K562 (cell line): ENCODE measurements at regions not wholly inside any gene's neighbourhood (a gene's known extent, or its start where the extent isn't known, plus 50 kb on each side); places are given as distances from the start of the nearest gene placed in this dataset.

Experiments used
- ATAC-seq: fragments of 200-7000 bp; cut with Tn5 transposase; 3 replicates; pipeline ENCODE4 v1.9.1; 2020; ENCODE audit warnings: moderate library complexity
- BruUV-seq: library from RNA; stranded (reverse); fragments of 400-500 nt; replicated peaks from 2 replicates; lab custom pipeline; 2021; lab: Mats Ljungman, UMichigan
- CTCF ChIA-PET: fragments of 300-600 bp; formaldehyde crosslinking; extraction: SDS; loops from one replicate; lab custom pipeline; 2021; ENCODE audit warnings: low intra/inter-chr PET ratio; lab: Yijun Ruan, JAX
- POLR2A ChIA-PET: fragments of 300-600, 350-650 bp; sonication (Branson Sonifier 250); formaldehyde crosslinking; extraction: SDS; loops from one replicate; lab custom pipeline; 2021; ENCODE audit warnings: antibody characterized with exemption, inconsistent platforms; lab: Yijun Ruan, JAX
- DNase-seq, 4 experiments: peaks; one replicate each; pipeline versions ENCODE4 v3.0.0 to v3.0.0-alpha.2; 2011 to 2018; ENCODE audit warnings: low spot score in 3 of 4, mixed read lengths in 3 of 4; ENCODE audit errors: extremely low read depth in 1 of 4
- FAIRE-seq: peaks from 2 replicates; lab custom pipeline; 2011; peaks lifted over from hg19 to GRCh38; lab: Jason Lieb, UNC
- H2AFZ ChIP-seq: 2 replicates; pipeline ENCODE4 v1.6.0; 2011; ENCODE audit warnings: low read depth, low read length, control low read depth, inconsistent platforms
- H3K27ac ChIP-seq: fragments of 200-600 bp; 3 replicates; pipeline ENCODE4 v1.8.0; 2011; ENCODE audit warnings: low read depth, mild to moderate bottlenecking, control low read depth, inconsistent platforms, low read length, moderate library complexity, mixed read lengths; ENCODE audit errors: extremely low read depth
- H3K27me3 ChIP-seq, 2 experiments: fragments of 300-600 bp in 1 of 2; 2 replicates in 1 of 2; 3 replicates in 1 of 2; pipeline versions ENCODE4 v1.6.0 to v1.8.0; 2011; ENCODE audit warnings: inconsistent platforms in 2 of 2, low read length in 2 of 2, mild to moderate bottlenecking in 1 of 2, mixed read lengths in 1 of 2, moderate library complexity in 1 of 2; ENCODE audit not compliant: control insufficient read depth in 2 of 2, insufficient read depth in 2 of 2
- H3K36me3 ChIP-seq: fragments of 300-600 bp; 3 replicates; pipeline ENCODE4 v1.8.0; 2011; ENCODE audit warnings: mild to moderate bottlenecking, low read length, inconsistent platforms; ENCODE audit not compliant: control insufficient read depth, insufficient read depth
- H3K4me1 ChIP-seq, 2 experiments: fragments of 200-600 bp in 1 of 2; replicated peaks in 1 of 2; 2 replicates in 1 of 2; 3 replicates in 1 of 2; pipeline versions ENCODE4 v1.5.1 to v1.8.0; 2011; ENCODE audit warnings: inconsistent platforms in 2 of 2, low read length in 2 of 2, mild to moderate bottlenecking in 1 of 2, mixed read lengths in 1 of 2, moderate library complexity in 1 of 2; ENCODE audit not compliant: control insufficient read depth in 2 of 2, insufficient read depth in 2 of 2
- H3K4me2 ChIP-seq: 2 replicates; pipeline ENCODE4 v1.6.1; 2011; ENCODE audit warnings: low read length, control low read depth, inconsistent platforms, mixed read lengths; ENCODE audit not compliant: insufficient read depth
- H3K4me3 ChIP-seq: fragments of 200-600 bp; sonication (generic), shearing (Covaris generic); 2 replicates; pipeline ENCODE4 v1.5.1; 2016; ENCODE audit warnings: control low read depth, inconsistent platforms
- H3K79me2 ChIP-seq: fragments of 200-600 bp; 3 replicates; pipeline ENCODE4 v1.8.0; 2011; ENCODE audit warnings: low read length, inconsistent platforms; ENCODE audit not compliant: control insufficient read depth, insufficient read depth
- H3K9ac ChIP-seq, 2 experiments: 2 replicates each; pipeline versions ENCODE4 v1.6.0 to v1.6.1; 2011; ENCODE audit warnings: low read depth in 2 of 2, low read length in 2 of 2, control low read depth in 1 of 2, inconsistent platforms in 1 of 2, mild to moderate bottlenecking in 1 of 2, mixed read lengths in 1 of 2; ENCODE audit not compliant: insufficient read depth in 1 of 2
- H3K9me1 ChIP-seq: one replicate; pipeline ENCODE4 v1.6.0; 2011; ENCODE audit warnings: inconsistent platforms, mild to moderate bottlenecking, low read length, moderate library complexity; ENCODE audit not compliant: control insufficient read depth, insufficient read depth
- H3K9me3 ChIP-seq: replicated peaks from 2 replicates; pipeline ENCODE4 v1.5.1; 2011; ENCODE audit warnings: low read depth, low read length, inconsistent platforms; ENCODE audit not compliant: control insufficient read depth, insufficient read depth
- H4K20me1 ChIP-seq: replicated peaks from 2 replicates; pipeline ENCODE4 v1.6.1; 2011; ENCODE audit warnings: low read length, inconsistent platforms, mixed read lengths; ENCODE audit not compliant: control insufficient read depth, insufficient read depth
- CTCF ChIP-seq, 3 experiments: IDR thresholded peaks in 2 of 3; conservative IDR thresholded peaks in 1 of 3; 2 replicates each; pipeline ENCODE4 v1.5.1; 2011 to 2012; ENCODE audit warnings: low read length in 3 of 3, mild to moderate bottlenecking in 3 of 3, control low read depth in 2 of 3, improper control_type of control experiment in 1 of 3, inconsistent platforms in 1 of 3, low read depth in 1 of 3, mixed read lengths in 1 of 3, moderate library complexity in 1 of 3; ENCODE audit not compliant: insufficient read depth in 2 of 3
- HDAC2 ChIP-seq: fragments of 450-650 bp; IDR thresholded peaks from 2 replicates; pipeline ENCODE4 v1.6.1; 2016; ENCODE audit warnings: mild to moderate bottlenecking
- MTA2 ChIP-seq: fragments of 450-650 bp; IDR thresholded peaks from 2 replicates; pipeline ENCODE4 v1.6.1; 2016; ENCODE audit warnings: low read depth
- NFRKB ChIP-seq: fragments of 450-650 bp; IDR thresholded peaks from 2 replicates; pipeline ENCODE4 v1.6.1; 2016; ENCODE audit warnings: low read depth
- WGBS: fragments of 100-300 bp; shearing (Covaris generic); methylation state at CpG from one replicate; pipeline ENCODE4 v1.1.6; 2016; ENCODE audit warnings: low coverage, mixed read lengths; ENCODE audit not compliant: insufficient coverage; ENCODE audit errors: missing lambda C conversion rate; 5-methylcytosine and 5-hydroxymethylcytosine counted together
- in situ Hi-C: fragments of 300-500 bp; cut with MboI; formaldehyde crosslinking; loops from 4 replicates; pipeline ENCODE4 v1.15.0; 2018; ENCODE audit warnings: inconsistent platforms, mixed read lengths
- intact Hi-C: fragments of 100-400 bp; cut with micrococcal nuclease; formaldehyde crosslinking; loops from 2 replicates; pipeline ENCODE4 v1.14.2; 2022

- TF ChIP-seq CTCF (IDR thresholded peaks at IDR 0.05 in 2 of 3, conservative IDR thresholded peaks at IDR 0.05 in 1 of 3; ENCODE audit: insufficient read depth in 2 of 3, low read depth in 1 of 3, low read length in 3 of 3) (no peak), MTA2 (no peak)
These were observed 95.7 kb downstream of the KCTD12 start (continued) for GRCh38 chr13:76790526-76790925.

- no peaks in the 10 kb centered on the region for H4K20me1 ChIP-seq
- DNase-seq: no peak
- POLR2A ChIA-PET: no interaction called here
- no peak overlapping the region for H3K4me3 ChIP-seq
- no peaks in the 10 kb centered on the region for H3K9me1 ChIP-seq
- no peaks in the 10 kb centered on the region for H3K27me3 ChIP-seq
- ATAC-seq: no peak
- no peaks in the 10 kb centered on the region for H3K79me2 ChIP-seq
- no peak overlapping the region for H3K9ac ChIP-seq
- TF ChIP-seq HDAC2 (no peak), NFRKB (no peak)
- in situ Hi-C loops (no loop called here), intact Hi-C loops (no loop called here)
- H3K27ac ChIP-seq: no peak overlapping the region
- H3K36me3 ChIP-seq: no peaks in the 10 kb centered on the region
- CTCF ChIA-PET: no interaction called here
- FAIRE-seq: no peak
- H3K9me3 ChIP-seq: no peaks in the 10 kb centered on the region
- H3K4me1 ChIP-seq: no peaks in the 10 kb centered on the region
- 0% methylated on average over 3 of the region's 3 CpGs for WGBS
- H2AFZ ChIP-seq: no peak overlapping the region
- no TSS peak for BruUV-seq
- no peak overlapping the region for H3K4me2 ChIP-seq
These were observed 102.4 kb downstream of the KCTD12 start for GRCh38 chr13:76783798-76784197.
